ENCODE measurements at regions not wholly inside any gene's neighbourhood (a gene's known extent, or its start where the extent isn't known, plus 50 kb on each side); places are given as distances from the start of the nearest gene placed in this dataset.
"Not testable (repeated sequence)": the region's sequence is repeated elsewhere in the genome, so short reads cannot be mapped to it uniquely, and the experiment has no call there.

- no peak for DNase-seq
- intact Hi-C loops (cut with DNase I) = no loop called here
These were observed 120.4 kb downstream of the ZNF608 start for GRCh38 chr5:124626053-124626452.

GRCh38 chr5:124623265-124623664 is 123.2 kb downstream of the ZNF608 start:
- DNase-seq = no peak
- intact Hi-C loops (cut with DNase I) = no loop called here

GRCh38 chr5:124622851-124623250 is 123.6 kb downstream of the ZNF608 start:
- DNase-seq = no peak
- intact Hi-C loops (cut with DNase I) = no loop called here

GRCh38 chr5:124621279-124621678 is 125.2 kb downstream of the ZNF608 start:
- intact Hi-C loops (cut with DNase I) = no loop called here
- no peak for DNase-seq

GRCh38 chr5:124620743-124621142 is 125.7 kb downstream of the ZNF608 start:
- DNase-seq = no peak
- intact Hi-C loops (cut with DNase I) = no loop called here

DNA sequence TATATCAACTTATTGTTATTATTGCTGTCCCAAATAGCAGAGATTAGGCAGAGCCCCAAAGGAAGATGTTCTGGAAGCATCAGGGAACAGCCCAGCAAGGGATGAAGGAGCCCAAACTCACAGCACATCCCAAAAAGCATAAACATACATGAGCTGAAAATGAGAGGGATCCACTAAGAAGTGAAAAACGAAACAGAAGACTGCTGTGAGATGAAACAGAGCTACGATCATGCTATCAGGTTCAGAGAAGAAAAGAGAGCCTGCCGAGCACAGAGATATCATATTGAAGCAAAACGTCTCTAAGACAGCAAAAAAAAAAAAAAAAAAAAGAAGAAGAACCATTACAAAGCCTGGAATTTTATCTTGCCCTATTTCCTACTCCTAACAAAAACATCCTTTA is 127.3 kb downstream of the ZNF608 start:
- DNase-seq = no peak
- intact Hi-C loops (cut with DNase I) = no loop called here

DNA sequence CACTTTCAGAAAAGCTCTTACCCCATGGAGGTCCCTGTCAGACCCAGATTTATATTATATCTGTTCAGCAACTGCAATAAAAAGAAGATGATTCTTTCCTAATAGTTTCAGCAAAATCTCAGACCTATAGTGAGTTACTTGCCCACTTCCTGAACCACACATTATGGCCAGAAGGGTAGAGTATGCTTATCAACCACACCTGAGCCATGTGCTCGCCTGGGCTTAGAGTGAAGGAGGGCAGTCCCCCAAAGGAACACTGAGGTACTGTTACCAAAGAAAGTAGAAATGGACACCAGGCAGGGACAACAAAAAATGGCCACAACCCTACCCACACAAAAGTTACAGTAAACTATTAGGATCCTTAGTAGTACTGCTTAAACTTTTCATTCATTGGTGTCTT is 128.7 kb downstream of the ZNF608 start:
- DNase-seq = no peak
- intact Hi-C loops (cut with DNase I) = no loop called here

DNA sequence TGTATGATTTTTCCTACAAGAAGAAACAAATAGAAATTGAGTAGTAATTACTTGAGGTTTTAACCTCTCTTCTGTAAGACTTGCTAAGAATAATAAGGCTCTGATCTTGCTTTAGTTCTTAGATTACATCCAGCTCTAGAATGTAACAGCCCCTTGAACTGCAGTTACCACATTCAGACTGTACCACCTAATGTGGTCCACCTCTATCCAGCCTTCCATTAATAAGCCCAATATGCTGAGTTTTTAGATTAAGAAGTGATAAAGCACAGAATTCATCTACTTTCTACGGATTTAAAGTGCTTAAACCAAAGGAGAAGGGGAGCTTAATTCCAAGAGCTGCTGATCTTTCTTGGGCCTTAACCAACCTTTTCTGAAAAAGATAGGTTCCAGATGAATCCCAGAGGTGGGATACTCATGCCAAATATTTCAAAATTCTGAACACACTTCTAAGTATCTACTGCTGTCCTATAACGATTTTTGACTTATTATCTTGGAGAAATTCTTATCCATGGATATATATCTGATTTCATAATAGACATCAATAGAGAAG is 131.5 kb downstream of the ZNF608 start:
- DNase-seq = no peak
- intact Hi-C loops (cut with DNase I) = no loop called here

GRCh38 chr5:124614105-124614504 is 132.3 kb downstream of the ZNF608 start:
- DNase-seq = no peak
- intact Hi-C loops (cut with DNase I) = no loop called here

- DNase-seq = no peak
- intact Hi-C loops (cut with DNase I) = no loop called here
These were observed 133.0 kb downstream of the ZNF608 start for GRCh38 chr5:124613273-124613953.

GRCh38 chr5:124612023-124612422 is 134.4 kb downstream of the ZNF608 start:
- DNase-seq = no peak
- intact Hi-C loops (cut with DNase I) = no loop called here

- DNase-seq; intact Hi-C loops (cut with DNase I): not testable (repeated sequence)
These were observed 135.2 kb downstream of the ZNF608 start for GRCh38 chr5:124611262-124611661.

DNA sequence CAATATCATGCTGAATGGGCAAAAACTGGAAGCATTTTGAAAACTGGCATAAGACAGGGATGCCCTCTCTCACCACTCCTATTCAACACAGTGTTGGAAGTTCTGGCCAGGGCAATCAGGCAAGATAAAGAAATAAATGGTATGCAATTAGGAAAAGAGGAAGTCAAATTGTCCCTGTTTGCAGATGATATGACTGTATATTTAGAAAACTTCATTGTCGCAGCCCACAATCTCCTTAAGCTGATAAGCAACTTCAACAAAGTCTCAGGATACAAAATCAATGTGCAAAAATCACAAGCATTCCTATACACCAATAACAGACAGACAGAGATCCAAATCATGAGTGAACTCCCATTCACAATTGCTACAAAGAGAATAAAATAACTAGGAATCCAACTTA is 136.8 kb downstream of the ZNF608 start:
- intact Hi-C loops (cut with DNase I); DNase-seq: not testable (repeated sequence)

DNA sequence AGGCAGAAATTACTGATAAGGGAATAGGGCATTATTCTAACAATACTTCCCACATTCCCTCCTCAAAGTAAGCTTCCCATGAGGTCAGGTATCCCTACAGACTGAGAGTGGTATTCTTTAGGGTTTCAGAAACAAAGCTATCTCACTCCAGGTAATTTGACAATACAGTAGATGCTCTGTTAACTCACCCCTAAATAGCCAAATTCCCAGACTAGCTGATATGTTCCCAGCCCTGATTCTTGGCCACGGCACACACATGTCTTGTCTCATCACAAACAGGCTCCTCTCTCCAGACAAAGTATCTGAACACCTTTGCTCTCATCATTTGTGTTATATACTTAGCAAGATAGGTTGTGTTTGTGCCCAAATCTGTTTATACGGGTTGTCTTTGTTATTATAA is 139.9 kb downstream of the ZNF608 start:
- intact Hi-C loops (cut with DNase I) = no loop called here
- DNase-seq = no peak

GRCh38 chr5:124606093-124606492 is 140.3 kb downstream of the ZNF608 start:
- intact Hi-C loops (cut with DNase I) = no loop called here
- no peak for DNase-seq

DNA sequence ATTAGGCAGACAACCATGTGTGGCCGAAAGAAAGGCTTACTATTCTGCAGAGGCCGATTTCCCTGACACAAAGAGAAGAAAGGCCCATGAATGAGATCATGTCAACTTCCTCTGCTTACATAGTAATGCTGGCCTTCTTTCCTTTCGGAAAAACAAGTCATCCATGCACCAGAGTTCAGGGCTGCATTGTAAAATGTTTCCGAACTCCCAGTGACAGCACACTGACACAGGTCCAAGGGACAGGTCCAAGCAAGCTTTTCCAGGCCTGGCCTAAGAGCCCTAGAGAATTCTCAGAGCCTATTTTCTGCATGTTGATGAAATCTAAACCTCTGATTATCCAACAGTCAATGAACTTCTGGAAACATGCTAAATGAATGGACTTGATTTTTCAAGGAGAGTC is 140.9 kb downstream of the ZNF608 start:
- DNase-seq = no peak
- intact Hi-C loops (cut with DNase I) = no loop called here

- no peak for DNase-seq
These were observed 142.0 kb downstream of the ZNF608 start for GRCh38 chr5:124604419-124604818.

GRCh38 chr5:124602925-124603650 is 143.4 kb downstream of the ZNF608 start:
- intact Hi-C loops (cut with DNase I) = no loop called here
- DNase-seq = no peak

More at GRCh38 chr5:124604419-124604818, 142.0 kb downstream of the ZNF608 start:
- intact Hi-C loops (cut with DNase I) = no loop called here

DNA sequence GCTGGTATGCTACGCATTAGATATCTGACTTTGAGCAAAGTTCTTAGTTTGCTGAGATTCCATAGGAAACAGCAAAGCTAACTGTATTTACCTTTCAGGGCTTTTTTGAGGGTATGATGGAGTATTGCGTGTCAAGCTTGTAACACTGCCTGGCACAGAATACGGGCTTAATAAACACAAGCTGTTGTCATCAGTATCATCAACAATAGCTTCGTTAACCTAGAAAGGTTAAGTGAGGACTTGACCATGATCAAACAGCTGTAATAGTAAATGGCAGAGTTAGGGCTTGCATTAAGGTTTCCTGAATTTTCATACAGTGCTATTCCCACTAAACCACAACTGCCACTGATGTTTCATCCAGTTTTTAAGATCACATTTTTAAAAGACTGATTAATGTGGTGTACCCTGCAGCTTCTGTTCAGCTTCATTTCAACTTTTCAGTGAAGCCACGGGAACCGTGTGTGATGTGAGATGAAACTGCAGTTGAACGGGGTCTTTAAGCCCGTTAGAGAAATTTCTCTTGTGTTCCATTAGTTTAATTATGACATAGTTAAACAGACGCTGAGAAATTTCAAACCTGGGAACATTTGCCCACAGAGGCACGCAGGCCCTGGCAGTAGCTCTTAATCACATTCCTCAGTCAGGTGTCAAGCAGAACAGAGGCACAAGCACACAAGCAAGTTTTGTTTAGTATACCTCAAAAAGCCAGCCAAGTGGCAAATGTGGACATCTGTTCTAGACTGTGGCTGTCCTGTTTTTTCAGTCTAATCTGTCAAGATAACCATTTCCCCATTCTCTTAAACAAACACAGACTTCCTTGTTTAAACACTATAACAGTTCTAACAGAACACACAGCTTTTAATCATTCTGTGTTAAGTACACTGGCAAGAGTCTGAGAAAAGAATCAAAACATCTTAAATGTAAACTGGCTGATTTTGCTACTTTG is 147.1 kb downstream of the ZNF608 start:
- intact Hi-C loops (cut with DNase I) = loop anchor here (10.0 kb wide), 1 partner anchor 146 kb away; the partner anchor contains the start of gene ZNF608
- DNase-seq = no peak

DNA sequence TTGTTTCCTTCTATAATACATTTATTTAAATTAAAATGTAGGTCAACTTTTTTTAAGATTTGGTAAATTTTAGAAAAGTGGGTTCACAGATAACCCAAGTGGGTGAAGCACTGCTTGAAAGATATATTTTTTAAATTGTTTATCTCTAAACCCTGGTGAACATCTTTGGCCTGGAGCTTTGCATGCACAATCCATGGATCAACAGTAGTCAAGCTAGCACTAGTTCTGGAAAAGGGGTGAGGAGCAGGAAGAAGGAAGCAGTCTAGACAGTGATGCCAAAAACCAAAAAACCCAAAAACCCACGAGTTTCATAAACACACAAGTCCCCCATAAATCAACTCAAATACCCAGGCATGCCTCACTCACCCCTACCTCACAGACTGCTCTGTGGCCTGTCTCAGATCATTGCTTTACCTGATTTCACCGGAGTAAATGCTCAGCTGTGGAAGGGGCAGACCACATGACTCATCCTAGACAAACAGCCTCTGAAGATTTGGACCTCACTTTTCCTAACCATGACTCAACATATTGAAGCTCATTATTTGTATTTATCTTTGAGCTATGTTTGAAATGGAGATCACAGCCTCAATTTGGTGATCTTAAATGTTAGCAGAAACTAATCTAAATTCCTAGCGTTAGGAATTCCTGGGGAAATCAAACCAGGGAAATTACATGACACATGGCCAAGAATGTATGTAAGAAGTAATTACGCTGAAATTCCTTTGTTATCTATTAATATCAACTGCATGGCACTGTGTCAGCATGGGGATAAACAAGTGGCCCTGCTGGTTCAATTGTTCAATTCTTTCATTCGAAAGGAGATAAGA is 149.6 kb downstream of the ZNF608 start:
- DNase-seq = no peak
- intact Hi-C loops (cut with DNase I) = loop anchor here (10.0 kb wide), 1 partner anchor 148 kb away; the partner anchor contains the start of gene ZNF608
